HCT116 (cell line): ENCODE measurements at regions not wholly inside any gene's neighbourhood (a gene's known extent, or its start where the extent isn't known, plus 50 kb on each side); places are given as distances from the start of the nearest gene placed in this dataset.

ENCODE experiments used
- ATAC-seq: fragments of 200-7000 bp; cut with Tn5 transposase; 2 replicates; pipeline ENCODE4 v1.9.1; 2020; ENCODE audit warnings: mild to moderate bottlenecking, moderate library complexity
- BruUV-seq: library from RNA; stranded (reverse); fragments of 400-500 nt; replicated peaks from 2 replicates; lab custom pipeline; 2021; lab: Mats Ljungman, UMichigan
- CTCF ChIA-PET: fragments of 300-600 bp; sonication (Branson Sonifier 250); formaldehyde crosslinking; loops from one replicate; lab custom pipeline; 2021; ENCODE audit warnings: antibody characterized with exemption; lab: Charles Lee
- POLR2A ChIA-PET: fragments of 300-600, 350-600 bp; sonication (Branson Sonifier 250); formaldehyde crosslinking; loops from one replicate; lab custom pipeline; 2021; ENCODE audit warnings: antibody characterized with exemption; lab: Charles Lee
- RAD21 ChIA-PET, 2 experiments: fragments of 300-600 bp; sonication (Branson Sonifier 250); formaldehyde crosslinking; loops; one replicate each; lab custom pipeline; 2023; ENCODE audit warnings: low total read pairs in 2 of 2; ENCODE audit not compliant: uncharacterized antibody in 2 of 2, unreplicated experiment in 2 of 2, low non-redundant PET in 1 of 2; lab: Charles Lee
- DNase-seq: peaks from one replicate; pipeline ENCODE4 v3.0.0-alpha.2; 2010; ENCODE audit warnings: low read depth, low spot score
- H2AFZ ChIP-seq: fragments of 200-600 bp; shearing (Covaris generic), sonication (generic); 2 replicates; pipeline ENCODE4 v1.6.1; 2017; ENCODE audit warnings: low read depth, mixed run types, mixed read lengths, antibody characterized with exemption, low read length; ENCODE audit not compliant: poor library complexity, severe bottlenecking
- H3K27ac ChIP-seq: 2 replicates; pipeline ENCODE4 v1.5.1; 2012; ENCODE audit warnings: low read depth, low read length
- H3K27me3 ChIP-seq: fragments of 200-600 bp; sonication (generic); 2 replicates; pipeline ENCODE4 v1.6.1; 2016; ENCODE audit warnings: mixed run types, low read length, mixed read lengths; ENCODE audit not compliant: insufficient read depth
- H3K36me3 ChIP-seq, 2 experiments: fragments of 200-500 bp in 1 of 2; fragments of 200-600 bp in 1 of 2; sonication (Bioruptor generic) in 1 of 2; sonication (generic) in 1 of 2; 2 replicates each; pipeline versions ENCODE4 v1.5.1 to v1.6.1; 2014 to 2016; ENCODE audit warnings: low read length in 2 of 2, inconsistent platforms in 1 of 2, mixed read lengths in 1 of 2, mixed run types in 1 of 2; ENCODE audit not compliant: insufficient read depth in 2 of 2, control insufficient read depth in 1 of 2
- H3K4me1 ChIP-seq, 2 experiments: fragments of 200-600 bp in 1 of 2; sonication (generic) in 1 of 2; 2 replicates each; pipeline versions ENCODE4 v1.5.1 to v1.6.1; 2012 to 2017; ENCODE audit warnings: low read length in 2 of 2, inconsistent platforms in 1 of 2, mild to moderate bottlenecking in 1 of 2, mixed read lengths in 1 of 2, mixed run types in 1 of 2, moderate library complexity in 1 of 2; ENCODE audit not compliant: insufficient read depth in 2 of 2, control insufficient read depth in 1 of 2
- H3K4me2 ChIP-seq: fragments of 200-600 bp; sonication (generic); 2 replicates; pipeline ENCODE4 v1.6.1; 2017; ENCODE audit warnings: mixed run types, low read length, mixed read lengths
- H3K4me3 ChIP-seq, 2 experiments: fragments of 200-600 bp in 1 of 2; sonication (generic) in 1 of 2; replicated peaks in 1 of 2; 2 replicates each; pipeline ENCODE4 v1.5.1; 2011 to 2016; ENCODE audit warnings: low read length in 2 of 2, control low read depth in 1 of 2, low read depth in 1 of 2, mild to moderate bottlenecking in 1 of 2, mixed read lengths in 1 of 2, mixed run types in 1 of 2
- H3K79me2 ChIP-seq: fragments of 200-600 bp; sonication (generic); 2 replicates; pipeline ENCODE4 v1.6.1; 2017; ENCODE audit warnings: mild to moderate bottlenecking, mixed run types, low read length, moderate library complexity, mixed read lengths; ENCODE audit not compliant: insufficient read depth
- H3K9ac ChIP-seq: fragments of 200-600 bp; sonication (generic); 2 replicates; pipeline ENCODE4 v1.6.1; 2016; ENCODE audit warnings: low read length, mixed read lengths
- H3K9me2 ChIP-seq: fragments of 200-600 bp; sonication (generic), shearing (Covaris generic); 2 replicates; pipeline ENCODE4 v1.6.1; 2017; ENCODE audit warnings: mixed run types, mild to moderate bottlenecking, moderate library complexity; ENCODE audit not compliant: insufficient read depth
- H3K9me3 ChIP-seq, 2 experiments: fragments of 200-500 bp in 1 of 2; fragments of 200-600 bp in 1 of 2; sonication (Bioruptor generic) in 1 of 2; sonication (generic) in 1 of 2; 2 replicates each; pipeline ENCODE4 v1.6.1; 2014 to 2017; ENCODE audit warnings: low read length in 2 of 2, mixed read lengths in 2 of 2, inconsistent platforms in 1 of 2, low read depth in 1 of 2, mild to moderate bottlenecking in 1 of 2, mixed run types in 1 of 2, moderate library complexity in 1 of 2; ENCODE audit not compliant: control insufficient read depth in 1 of 2, insufficient read depth in 1 of 2
- H4K20me1 ChIP-seq: fragments of 200-600 bp; sonication (generic), shearing (Covaris generic); 2 replicates; pipeline ENCODE4 v1.6.1; 2017; ENCODE audit warnings: mixed run types, mild to moderate bottlenecking, moderate library complexity; ENCODE audit not compliant: insufficient read depth
- CBX3 ChIP-seq: IDR thresholded peaks from 2 replicates; pipeline ENCODE4 v1.6.1; 2012; ENCODE audit warnings: low read depth
- CEBPB ChIP-seq: IDR thresholded peaks from 2 replicates; pipeline ENCODE4 v1.6.1; 2012; ENCODE audit warnings: low read depth
- EGR1 ChIP-seq: IDR thresholded peaks from 2 replicates; pipeline ENCODE4 v1.6.1; 2012; ENCODE audit warnings: low read depth
- EZH2 ChIP-seq: fragments of 200-600 bp; sonication (generic); IDR thresholded peaks from 2 replicates; pipeline ENCODE4 v1.6.1; 2017; ENCODE audit warnings: antibody characterized with exemption, mixed run types
- EZH2phosphoT487 ChIP-seq: fragments of 200-600 bp; IDR thresholded peaks from 2 replicates; pipeline ENCODE4 v1.6.1; 2018; ENCODE audit warnings: antibody characterized with exemption, borderline replicate concordance
- FOSL1 ChIP-seq: IDR thresholded peaks from 2 replicates; pipeline ENCODE4 v1.6.1; 2012; ENCODE audit warnings: low read depth
- JUND ChIP-seq: IDR thresholded peaks from 2 replicates; pipeline ENCODE4 v1.6.1; 2012
- POLR2A ChIP-seq: IDR thresholded peaks from 2 replicates; pipeline ENCODE4 v1.7.0; 2011; ENCODE audit warnings: borderline replicate concordance; ENCODE audit not compliant: insufficient read depth, insufficient read length; ENCODE audit errors: extremely low read depth
- POLR2AphosphoS5 ChIP-seq: IDR thresholded peaks from 2 replicates; pipeline ENCODE4 v1.6.1; 2011; ENCODE audit warnings: mild to moderate bottlenecking, low read depth, low read length, moderate library complexity
- RAD21 ChIP-seq: IDR thresholded peaks from 2 replicates; pipeline ENCODE4 v1.6.1; 2012; ENCODE audit warnings: low read depth, mild to moderate bottlenecking
- SIN3A ChIP-seq: IDR thresholded peaks from 2 replicates; pipeline ENCODE4 v1.6.1; 2012; ENCODE audit warnings: low read depth
- YY1 ChIP-seq: IDR thresholded peaks from 2 replicates; pipeline ENCODE4 v1.6.1; 2011; ENCODE audit warnings: low read length, low read depth, moderate library complexity, mild to moderate bottlenecking; ENCODE audit not compliant: insufficient replicate concordance; ENCODE audit errors: extremely low read depth
- ZFX ChIP-seq: fragments of 450-650 bp; IDR thresholded peaks from 2 replicates; pipeline ENCODE4 v1.6.1; 2017
- ZNF274 ChIP-seq: fragments of 200-500 bp; sonication (Bioruptor generic); IDR thresholded peaks from 2 replicates; pipeline ENCODE4 v1.6.1; 2014; ENCODE audit warnings: mild to moderate bottlenecking, low read depth, low read length, inconsistent platforms
- intact Hi-C: fragments of 100-400 bp; cut with micrococcal nuclease; formaldehyde crosslinking; loops from 2 replicates; pipeline ENCODE4 v1.10.0; 2022
- TF ChIP-seq, protein P1 (sequence below): IDR thresholded peaks from 2 replicates; pipeline ENCODE4 v1.6.1; 2012
- TF ChIP-seq, protein P2 (sequence below): IDR thresholded peaks from 2 replicates; pipeline ENCODE4 v1.6.1; 2011; ENCODE audit warnings: mild to moderate bottlenecking, low read length, moderate library complexity; ENCODE audit not compliant: insufficient replicate concordance; ENCODE audit errors: extremely low read depth
- TF ChIP-seq, protein P3 (sequence below): IDR thresholded peaks from 2 replicates; pipeline ENCODE4 v1.6.1; 2012
- TF ChIP-seq, protein P4 (sequence below), 3 experiments: fragments of 200-600 bp in 1 of 3; sonication (generic) in 1 of 3; IDR thresholded peaks in 2 of 3; conservative IDR thresholded peaks in 1 of 3; 2 replicates each; pipeline ENCODE4 v1.5.1; 2012 to 2017; ENCODE audit warnings: low read depth in 2 of 3, low read length in 2 of 3, antibody characterized with exemption in 1 of 3, borderline replicate concordance in 1 of 3, control low read depth in 1 of 3, mild to moderate bottlenecking in 1 of 3, mixed read lengths in 1 of 3, mixed run types in 1 of 3, moderate library complexity in 1 of 3; ENCODE audit not compliant: insufficient read depth in 1 of 3

DNA sequence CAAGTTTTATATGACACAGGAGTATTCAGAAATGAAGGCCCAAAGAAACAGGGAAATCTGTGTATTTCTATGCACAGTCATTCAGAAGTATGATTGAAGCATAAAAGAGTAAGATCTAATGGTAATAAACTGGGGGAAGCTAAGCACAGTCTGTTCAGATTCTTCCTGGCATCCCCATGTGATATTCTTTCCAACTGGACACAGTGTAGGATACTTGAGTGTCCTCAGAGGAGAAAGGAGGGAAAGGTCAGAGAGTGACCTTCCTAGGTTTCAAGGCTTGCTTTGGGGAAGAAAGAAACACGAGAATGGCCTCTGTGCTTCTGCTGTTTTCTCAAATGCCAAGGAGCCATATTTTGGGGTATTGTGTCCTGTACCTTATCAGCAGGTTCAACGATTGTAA, 1798.4 kb upstream of the WWC1 start:
- H3K9me3 ChIP-seq: peaks cover 3 to 9% of the 10 kb centered on the region in 2 experiments; a peak in 2 of 4 replicates
- H4K20me1 ChIP-seq: no peaks in the 10 kb centered on the region

More for the DNA sequence above, 1798.4 kb upstream of the WWC1 start:
- Histone ChIP-seq H3K9me2 (no peaks in the 10 kb centered on the region), H3K27me3 (no peaks in the 10 kb centered on the region), H3K27ac (no peak overlapping the region), H3K9ac (no peak overlapping the region), H3K79me2 (no peaks in the 10 kb centered on the region), H3K36me3 (no peaks in the 10 kb centered on the region), H3K4me3 (no peak overlapping the region), H2AFZ (no peak overlapping the region), H3K4me2 (no peak overlapping the region), H3K4me1 (no peaks in the 10 kb centered on the region)
- no peak for DNase-seq
- intact Hi-C loops: no loop called here
- TF ChIP-seq POLR2A: no peak
- TF ChIP-seq JUND: no peak
- no peak for TF ChIP-seq CBX3
- TF ChIP-seq CEBPB: no peak
- no peak for TF ChIP-seq ZFX
- no peak for TF ChIP-seq POLR2AphosphoS5
- no peak for TF ChIP-seq RAD21
- TF ChIP-seq, protein P1, sequence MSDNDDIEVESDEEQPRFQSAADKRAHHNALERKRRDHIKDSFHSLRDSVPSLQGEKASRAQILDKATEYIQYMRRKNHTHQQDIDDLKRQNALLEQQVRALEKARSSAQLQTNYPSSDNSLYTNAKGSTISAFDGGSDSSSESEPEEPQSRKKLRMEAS: no peak
- TF ChIP-seq, protein P2, sequence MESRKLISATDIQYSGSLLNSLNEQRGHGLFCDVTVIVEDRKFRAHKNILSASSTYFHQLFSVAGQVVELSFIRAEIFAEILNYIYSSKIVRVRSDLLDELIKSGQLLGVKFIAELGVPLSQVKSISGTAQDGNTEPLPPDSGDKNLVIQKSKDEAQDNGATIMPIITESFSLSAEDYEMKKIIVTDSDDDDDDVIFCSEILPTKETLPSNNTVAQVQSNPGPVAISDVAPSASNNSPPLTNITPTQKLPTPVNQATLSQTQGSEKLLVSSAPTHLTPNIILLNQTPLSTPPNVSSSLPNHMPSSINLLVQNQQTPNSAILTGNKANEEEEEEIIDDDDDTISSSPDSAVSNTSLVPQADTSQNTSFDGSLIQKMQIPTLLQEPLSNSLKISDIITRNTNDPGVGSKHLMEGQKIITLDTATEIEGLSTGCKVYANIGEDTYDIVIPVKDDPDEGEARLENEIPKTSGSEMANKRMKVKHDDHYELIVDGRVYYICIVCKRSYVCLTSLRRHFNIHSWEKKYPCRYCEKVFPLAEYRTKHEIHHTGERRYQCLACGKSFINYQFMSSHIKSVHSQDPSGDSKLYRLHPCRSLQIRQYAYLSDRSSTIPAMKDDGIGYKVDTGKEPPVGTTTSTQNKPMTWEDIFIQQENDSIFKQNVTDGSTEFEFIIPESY: no peak
- TF ChIP-seq, protein P3, sequence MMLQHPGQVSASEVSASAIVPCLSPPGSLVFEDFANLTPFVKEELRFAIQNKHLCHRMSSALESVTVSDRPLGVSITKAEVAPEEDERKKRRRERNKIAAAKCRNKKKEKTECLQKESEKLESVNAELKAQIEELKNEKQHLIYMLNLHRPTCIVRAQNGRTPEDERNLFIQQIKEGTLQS: no peak
- TF ChIP-seq EZH2: no peak
- no peak for TF ChIP-seq EGR1
- TF ChIP-seq EZH2phosphoT487: no peak
- TF ChIP-seq, protein P4, sequence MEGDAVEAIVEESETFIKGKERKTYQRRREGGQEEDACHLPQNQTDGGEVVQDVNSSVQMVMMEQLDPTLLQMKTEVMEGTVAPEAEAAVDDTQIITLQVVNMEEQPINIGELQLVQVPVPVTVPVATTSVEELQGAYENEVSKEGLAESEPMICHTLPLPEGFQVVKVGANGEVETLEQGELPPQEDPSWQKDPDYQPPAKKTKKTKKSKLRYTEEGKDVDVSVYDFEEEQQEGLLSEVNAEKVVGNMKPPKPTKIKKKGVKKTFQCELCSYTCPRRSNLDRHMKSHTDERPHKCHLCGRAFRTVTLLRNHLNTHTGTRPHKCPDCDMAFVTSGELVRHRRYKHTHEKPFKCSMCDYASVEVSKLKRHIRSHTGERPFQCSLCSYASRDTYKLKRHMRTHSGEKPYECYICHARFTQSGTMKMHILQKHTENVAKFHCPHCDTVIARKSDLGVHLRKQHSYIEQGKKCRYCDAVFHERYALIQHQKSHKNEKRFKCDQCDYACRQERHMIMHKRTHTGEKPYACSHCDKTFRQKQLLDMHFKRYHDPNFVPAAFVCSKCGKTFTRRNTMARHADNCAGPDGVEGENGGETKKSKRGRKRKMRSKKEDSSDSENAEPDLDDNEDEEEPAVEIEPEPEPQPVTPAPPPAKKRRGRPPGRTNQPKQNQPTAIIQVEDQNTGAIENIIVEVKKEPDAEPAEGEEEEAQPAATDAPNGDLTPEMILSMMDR (IDR thresholded peaks at IDR 0.05 in 2 of 3, conservative IDR thresholded peaks at IDR 0.05 in 1 of 3; ENCODE audit: borderline replicate concordance in 1 of 3, insufficient read depth in 1 of 3, low read depth in 2 of 3, low read length in 2 of 3): no peak
- no peak for TF ChIP-seq FOSL1
- no peak for TF ChIP-seq ZNF274
- no peak for TF ChIP-seq SIN3A
- no peak for TF ChIP-seq YY1
- no peak for ATAC-seq
- POLR2A ChIA-PET: no interaction called here
- CTCF ChIA-PET: no interaction called here
- RAD21 ChIA-PET: no interaction called here
- BruUV-seq: no TSS peak
